ENCODE measurements at regions not wholly inside any gene's neighbourhood (a gene's known extent, or its start where the extent isn't known, plus 50 kb on each side); places are given as distances from the start of the nearest gene placed in this dataset.
"Not testable (repeated sequence)": the region's sequence is repeated elsewhere in the genome, so short reads cannot be mapped to it uniquely, and the experiment has no call there.

DNA sequence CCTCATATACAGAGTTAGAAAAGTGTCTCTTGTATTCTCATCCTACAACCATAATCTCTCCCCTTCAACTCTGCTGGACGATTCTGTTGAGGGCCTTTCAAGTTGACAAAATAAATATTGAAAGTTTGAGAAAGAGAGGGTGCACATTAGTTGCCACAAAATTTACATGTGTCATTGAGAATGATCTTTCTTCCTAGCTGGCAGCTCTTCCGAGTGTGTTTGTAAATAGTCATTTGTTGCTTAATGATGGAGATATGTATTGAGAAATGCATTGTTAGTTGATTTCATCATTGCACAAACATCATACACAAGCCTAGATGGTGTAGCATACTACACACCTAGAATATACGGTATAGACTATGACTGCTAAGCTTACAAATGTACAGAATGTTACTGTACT is 632.8 kb upstream of the AMOT start:
- DNase-seq: no peak

DNA sequence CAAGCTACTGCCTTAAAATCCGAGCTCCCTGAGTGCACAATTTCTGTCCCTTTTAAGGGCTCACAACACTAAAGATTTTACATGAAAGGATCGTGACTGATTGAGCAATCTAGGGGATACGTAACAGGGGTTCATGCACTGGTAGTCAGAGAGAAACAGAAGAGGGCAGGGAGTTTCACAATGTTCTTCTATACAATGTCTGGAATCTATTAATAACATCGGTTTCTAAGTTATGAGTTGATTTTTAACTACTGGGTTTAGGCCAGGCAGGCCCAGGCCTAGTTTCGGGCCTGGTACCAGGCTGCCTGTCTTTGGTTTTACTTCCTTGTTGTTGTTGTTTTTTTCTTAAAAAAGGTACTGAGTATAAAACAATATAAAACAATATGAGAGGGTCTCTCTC is 632.4 kb upstream of the AMOT start:
- not testable (repeated sequence) for DNase-seq

DNA sequence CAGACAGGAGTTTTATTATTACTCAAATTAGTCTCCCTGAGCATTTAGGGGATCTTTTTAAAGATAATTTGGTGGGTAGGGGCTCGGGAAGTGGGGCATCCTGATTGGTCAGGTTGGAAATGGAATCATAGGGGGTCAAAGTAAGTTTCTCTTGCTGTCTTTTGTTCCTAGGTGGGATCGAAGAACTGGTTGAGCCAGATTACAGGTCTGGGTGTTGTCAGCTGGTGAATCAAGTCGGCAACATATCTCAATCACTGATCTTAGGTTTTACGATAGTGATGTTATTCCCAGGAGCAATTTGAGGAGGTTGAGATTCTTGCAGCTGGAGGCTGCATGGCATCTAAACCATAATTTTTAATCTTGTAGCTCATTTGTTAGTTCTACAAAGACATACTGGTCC is 629.5 kb upstream of the AMOT start:
- DNase-seq: no peak

DNA sequence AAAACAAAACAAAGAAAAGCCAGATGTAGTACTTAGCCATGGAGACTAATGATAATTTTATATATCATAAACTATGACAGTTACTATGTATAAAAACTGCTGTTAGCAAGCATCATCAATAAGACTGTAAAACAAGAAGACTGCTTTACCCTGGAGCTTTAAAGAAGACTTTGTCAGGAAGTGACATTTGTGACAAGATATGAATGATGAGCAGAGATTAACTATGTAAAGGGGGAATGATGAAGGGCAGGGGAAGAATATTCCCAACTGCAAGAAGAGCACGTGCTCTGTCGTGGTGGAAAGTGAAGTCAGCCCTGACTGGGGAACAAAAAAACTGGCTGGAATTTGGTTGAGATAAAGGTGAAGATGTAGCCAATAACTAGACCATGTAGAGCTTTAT is 617.1 kb upstream of the AMOT start:
- DNase-seq: no peak

DNA sequence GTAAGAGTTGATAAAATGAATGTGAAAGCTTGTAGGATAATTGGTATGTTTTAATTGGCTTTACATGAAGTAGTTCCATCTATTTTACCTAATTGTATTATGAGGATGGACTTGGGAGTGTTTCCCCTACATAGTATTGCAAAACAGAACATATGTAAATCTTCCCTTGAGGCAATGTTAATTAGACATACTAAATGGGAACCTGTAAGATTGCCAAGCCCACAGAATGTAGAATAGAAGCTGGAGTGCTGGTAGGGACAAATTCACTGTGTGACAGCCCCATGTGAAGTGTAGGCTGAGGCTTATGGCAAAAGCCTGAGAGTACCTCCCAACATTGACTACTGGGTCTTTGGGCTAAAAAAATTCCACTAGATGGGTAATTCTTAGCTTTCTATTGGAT is 615.0 kb upstream of the AMOT start:
- DNase-seq: no peak

DNA sequence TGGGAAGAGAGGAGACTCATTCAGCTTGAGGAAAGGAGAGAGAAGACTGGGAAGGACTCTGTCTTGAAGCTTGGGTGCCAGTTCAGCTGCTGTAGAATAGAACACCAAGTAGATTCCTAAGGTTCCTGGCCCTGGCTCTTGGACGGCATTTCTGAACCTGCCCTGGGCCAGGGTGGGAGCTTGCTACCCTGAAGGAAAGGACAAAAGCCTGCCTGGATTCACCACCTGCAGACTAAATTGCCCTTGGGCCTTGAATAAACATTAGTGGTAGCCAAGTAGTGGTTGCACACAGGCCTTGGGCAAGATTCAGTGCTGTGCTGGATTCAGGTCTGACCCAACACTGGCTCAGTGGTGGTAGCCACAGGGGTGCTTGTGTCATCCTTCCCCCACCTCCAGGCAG is 588.4 kb upstream of the AMOT start:
- DNase-seq: no peak

DNA sequence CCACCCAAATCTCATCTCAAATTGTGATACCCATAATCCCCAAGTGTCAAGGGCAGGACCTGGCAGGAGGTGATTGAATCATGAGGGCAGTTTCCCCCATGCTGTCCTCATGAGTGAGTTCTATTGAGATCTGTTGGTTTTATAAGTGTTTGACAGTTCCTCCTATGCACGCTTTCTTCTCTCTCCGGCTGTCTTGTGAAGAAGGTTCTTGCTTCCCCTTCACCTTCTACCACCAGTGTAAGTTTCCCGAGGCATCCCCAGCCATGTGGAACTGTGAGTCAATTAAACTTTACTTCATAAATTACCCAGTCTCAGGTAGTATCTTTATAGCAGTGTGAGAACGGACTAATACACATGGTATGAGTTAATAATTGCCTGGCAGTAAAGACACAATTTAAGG is 581.7 kb upstream of the AMOT start:
- no peak for DNase-seq

DNA sequence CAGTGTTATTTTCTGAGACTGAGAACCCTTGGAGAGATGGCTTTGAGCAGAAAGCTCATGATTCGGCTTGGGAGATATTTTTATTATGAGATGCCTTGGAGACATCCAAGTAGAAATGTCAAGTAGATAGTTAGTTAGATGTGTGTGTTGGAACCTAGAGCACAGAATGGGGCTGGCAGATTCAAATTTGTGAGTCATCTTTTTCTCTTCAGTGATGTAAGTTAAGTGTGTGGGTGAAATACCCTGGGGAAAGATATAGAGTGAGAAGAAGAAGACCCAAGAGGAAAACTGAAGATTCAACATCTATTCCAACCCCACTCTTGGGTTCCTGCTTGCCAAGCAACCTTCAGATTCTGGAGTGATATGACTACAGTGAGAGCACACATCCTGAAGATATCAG is 580.8 kb upstream of the AMOT start:
- no peak for DNase-seq

DNA sequence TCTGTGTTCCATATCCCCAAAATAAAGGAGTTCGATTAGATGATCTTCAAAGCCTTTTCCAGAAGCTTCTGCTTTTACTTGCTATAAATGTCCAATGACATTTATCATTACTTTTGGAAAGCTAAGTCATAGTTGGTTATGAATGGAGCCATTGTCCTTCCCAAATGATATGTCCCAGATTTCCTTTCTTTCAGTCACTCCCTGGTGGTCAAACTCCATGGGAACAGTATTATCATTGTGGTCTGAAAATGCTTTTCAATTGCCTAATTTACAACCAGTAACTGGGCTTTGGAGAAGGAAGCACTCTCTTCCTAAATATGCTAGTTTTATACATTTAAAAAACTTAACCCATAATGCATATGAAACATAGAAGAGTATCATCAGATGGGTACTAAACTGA is 571.5 kb upstream of the AMOT start:
- DNase-seq: no peak

DNA sequence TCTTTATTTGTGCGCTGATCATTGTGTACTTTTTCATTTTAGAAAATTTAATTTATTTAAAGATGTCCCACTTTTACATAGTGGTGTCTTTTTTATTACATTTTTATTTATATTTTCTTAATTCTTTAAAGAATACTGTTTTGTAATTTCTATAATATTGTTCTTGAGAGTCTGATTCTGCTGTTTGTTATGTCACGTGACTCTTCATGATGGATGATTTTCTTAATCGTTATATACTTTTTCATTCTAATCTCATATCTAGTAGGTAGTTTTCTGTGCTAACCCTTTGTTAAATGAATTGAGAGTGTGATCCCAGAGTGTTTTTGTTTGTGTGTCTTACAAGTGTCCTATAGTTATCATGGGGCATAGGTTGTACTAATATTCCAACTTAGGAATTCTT is 568.2 kb upstream of the AMOT start:
- DNase-seq: no peak

DNA sequence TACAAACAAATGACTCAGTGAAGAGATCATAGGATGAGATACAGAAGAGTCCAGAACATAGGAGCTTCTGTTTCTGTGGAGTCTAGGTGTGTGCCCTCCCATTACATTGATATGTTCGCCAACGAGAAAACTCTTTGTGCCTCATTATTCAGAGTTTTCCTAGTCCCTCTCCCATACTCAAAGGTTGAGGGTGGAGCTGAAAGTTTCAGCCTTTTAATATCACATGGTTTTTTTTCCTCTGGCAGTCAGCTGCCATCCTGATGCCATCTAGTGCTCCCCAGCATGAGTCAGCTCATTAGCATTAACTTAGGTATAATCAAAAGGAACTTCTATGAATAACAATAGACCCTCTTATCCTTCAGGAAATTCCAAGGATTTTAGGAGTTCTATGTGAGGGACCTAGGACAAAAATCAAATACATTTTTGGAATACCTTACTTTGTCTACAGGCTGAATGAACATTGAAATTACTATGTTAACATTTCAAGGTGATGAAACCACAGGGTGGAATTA is 559.6 kb upstream of the AMOT start:
- DNase-seq: no peak

DNA sequence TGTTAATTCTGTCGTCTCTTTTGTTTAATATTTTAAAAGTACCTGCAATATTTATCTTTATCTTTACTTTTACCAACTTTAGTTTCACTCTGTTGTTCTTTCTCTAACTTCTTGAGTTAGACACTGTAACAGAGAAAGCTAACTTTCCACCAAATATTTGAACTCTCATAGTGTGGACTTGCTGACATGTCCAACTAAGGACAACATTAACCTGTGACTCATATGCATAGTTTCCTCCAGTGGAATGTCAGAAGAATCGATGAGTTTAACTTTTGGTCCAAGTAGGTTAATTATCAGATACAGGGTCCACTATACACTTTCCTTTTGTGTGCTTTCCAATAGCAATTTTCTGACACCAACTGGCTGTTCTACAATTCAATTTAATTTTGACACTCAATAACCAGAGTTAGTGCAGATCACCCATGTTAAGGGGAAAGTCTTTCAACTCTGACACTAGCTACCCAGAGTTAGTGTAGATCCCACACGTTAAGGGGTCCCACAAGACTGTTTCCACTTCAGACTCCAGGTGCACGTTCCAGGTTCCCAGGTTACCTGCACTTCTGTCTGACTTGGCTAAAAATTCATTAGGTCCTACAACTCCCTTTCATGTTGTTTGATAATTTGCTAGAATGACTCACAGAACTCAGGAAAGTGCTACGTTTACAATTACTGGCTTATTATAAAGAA is 559.0 kb upstream of the AMOT start:
- no peak for DNase-seq

DNA sequence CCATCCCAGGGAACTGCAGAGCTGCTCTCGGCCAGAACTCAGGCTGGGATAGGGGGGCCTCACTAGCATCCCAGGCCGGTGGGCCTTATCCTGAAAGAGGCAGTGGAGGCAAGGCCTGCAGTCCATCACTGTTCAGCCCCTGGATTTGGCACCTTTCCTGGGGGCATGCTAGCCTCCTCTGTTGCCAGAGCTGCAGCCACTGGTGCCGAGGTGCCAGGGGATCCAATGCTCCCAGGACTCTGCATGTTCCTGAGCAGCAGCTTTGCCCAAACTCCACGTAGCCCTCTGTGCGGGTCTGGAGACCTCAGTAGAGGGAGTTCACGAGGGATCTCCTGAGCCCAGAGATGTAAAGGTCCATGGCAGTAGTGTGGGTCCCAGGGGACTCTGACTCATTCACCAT is 551.7 kb upstream of the AMOT start:
- no peak for DNase-seq

DNA sequence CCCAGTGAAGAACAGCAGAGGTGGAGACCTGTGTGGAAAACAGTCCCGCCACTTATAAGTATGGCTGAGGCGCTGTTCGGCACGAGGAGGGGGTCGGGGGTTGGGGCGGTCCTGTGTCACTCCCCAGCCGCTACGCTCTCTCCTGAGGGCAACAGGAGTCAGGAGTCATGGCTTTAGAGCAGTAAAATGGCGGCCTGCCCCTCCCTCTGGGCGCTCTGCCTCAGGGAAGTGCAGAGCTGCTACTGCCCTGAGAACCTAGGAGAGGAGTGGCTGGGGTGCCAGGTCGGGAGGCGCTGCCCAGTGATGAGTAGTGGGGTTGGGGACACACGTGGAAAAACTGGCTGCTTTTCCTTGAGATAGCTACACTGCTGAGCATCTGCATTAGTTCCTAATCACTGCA is 551.2 kb upstream of the AMOT start:
- no peak for DNase-seq

DNA sequence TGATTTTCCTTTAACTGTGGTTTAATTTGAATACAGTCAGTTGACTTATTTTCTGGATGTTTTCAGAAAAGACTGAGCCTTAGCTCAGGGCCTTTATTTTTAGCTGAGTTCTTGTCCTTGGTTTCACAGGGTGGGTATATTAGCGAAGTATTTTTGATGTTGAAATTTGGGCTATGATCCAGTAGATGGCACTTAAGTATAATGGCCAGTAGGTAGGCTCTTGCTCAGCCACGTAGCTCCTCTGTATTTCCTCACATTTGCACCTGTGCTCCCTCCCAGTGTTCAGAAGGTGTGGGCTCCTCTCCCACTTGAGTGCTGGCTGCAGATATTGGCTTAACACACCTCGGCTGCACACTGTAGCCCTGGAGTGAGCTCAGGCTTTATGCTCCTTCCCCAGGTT is 549.9 kb upstream of the AMOT start:
- no peak for DNase-seq

DNA sequence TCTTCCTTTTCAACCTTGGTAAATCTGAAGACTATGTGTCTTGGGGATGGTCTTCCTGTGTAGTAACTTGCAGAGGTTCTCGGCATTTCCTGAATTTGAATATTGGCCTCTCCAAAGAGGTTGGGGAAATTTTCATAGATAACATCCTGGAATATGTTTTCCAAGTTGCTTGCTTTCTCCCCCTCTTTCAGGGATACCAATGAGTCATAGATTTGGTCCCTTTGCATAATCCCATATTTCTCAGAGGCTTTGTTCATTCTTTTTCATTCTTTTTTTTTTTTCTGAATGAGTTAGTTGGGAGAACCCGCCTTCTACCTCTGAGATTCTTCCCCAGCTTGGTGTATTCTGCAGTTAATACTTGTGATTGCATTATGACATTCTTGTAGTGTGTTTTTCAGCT is 549.2 kb upstream of the AMOT start:
- no peak for DNase-seq

DNA sequence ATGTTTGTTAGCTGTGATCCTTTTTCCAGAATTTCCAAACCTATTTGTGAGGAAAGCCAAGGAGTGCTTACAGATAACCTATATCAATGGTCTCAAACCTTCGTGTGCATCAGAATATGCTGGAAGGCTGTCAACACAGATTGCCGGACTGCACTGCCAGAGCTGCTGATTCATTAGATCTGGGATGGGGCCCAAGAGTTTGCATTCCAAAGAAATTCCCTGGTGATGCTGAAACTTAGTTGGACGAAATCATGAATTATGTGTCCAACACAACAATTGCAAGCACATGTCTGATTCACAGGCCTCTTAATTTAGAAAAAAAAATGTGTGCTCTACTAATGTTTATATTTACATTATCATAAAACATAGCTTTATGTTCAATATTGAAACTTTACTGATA is 544.0 kb upstream of the AMOT start:
- DNase-seq: no peak

DNA sequence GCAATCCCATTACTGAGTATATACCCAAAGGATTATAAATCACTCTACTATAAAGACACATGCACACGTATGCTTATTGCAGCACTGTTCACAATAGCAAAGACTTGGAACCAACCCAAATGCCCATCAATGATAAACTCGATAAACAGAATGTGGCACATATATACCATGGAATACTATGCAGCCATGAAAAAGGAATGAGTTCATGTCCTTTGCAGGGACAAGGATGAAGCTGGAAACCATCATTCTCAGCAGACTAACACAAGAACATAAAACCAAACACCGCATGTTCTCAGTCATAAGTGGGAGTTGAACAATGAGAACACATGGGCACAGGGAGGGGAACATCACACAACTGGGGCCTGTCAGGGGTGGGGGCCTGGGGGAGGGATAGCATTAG is 532.8 kb upstream of the AMOT start:
- DNase-seq: not testable (repeated sequence)

DNA sequence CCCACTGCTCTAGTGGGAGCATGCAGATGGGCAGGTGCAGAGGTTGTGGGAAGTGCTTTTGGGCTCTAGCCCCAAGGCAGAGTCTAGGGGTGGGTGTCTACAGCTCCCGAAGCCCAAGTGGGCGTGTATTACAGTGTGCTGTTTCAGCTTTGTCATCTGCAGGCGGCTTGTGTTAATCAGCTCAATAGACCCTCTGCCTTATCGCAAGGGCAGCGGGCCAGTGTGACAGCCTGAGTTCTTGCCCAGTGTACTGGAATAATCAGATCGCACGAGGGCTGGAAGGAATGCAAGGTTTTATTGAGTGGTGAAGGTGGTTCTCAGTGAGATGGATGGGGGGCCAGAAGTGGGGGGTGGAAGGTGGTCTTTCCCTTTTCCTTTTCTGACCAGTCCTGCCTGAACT is 529.4 kb upstream of the AMOT start:
- DNase-seq: no peak

DNA sequence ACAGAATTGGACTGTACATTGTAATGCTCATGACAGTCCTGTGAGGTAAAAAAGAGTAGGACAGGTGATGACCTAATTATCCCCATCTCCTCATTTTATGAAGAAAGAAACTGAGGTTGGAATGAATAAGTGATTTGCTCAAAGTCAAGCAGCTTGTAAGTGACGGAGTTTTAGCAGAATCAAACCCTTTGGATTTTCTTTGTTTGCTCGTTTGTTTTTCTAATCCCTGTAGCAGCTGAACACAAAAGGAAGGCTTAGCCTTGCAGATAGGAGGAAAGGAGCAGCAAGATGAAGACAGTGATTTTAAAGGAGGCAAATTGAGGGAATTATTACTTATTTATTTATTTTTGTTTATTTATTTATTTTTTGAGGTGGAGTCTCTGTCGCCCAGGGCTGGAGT is 528.4 kb upstream of the AMOT start:
- no peak for DNase-seq

DNA sequence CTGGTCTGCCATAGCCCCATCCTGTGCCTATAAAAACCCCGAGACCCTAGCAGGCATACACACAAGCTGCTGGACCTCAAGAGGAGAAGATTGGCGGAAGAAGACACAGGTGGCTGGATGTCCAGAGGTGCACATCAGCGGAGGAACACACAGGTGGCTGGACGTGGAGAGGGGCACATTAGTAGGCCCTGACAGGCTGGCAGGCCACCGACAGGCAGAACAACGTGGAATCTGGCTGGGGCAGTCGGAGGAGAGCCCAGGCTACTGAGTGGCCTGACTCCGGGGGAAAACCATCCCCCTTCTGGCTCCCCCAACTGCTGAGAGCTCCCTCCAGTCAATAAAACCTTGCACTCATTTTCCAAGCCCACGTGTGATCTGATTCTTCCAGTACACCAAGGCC is 512.5 kb upstream of the AMOT start:
- no peak for DNase-seq

DNA sequence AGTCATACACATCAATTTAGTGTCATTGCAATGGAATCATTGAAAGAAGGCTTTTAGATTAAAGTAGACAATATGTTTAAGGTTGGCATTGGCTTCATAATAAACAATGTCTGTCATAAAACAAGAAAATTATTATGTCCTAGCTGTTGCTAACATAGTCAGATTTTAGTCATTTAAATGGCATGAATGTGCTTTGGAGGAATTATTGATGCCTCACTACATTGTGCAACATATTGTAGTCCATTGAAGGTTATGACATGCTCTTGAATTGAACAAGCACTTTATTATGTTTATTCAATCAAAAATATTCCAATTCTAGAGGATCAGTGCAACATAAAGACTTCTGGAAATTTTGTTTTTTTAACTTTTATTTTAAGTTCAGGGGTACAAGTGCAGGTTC is 489.8 kb upstream of the AMOT start:
- no peak for DNase-seq

DNA sequence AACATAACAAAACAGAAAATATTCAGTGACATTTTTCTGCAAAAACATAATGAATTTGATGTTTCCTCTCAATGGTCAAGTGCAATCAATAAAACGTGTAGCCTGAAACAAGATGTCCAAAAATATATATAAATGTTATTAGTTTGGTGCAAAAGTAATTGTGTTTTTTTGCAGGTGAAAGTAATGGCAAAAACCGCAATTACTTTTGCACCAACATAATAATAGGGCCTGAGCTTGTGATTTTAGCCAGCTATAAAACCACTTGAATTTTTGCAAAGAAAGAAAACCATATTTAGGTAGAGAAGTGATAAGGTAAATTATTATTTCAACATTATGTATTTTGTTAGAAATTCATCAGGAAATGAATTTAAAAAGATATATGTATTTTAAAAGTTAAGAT is 475.3 kb upstream of the AMOT start:
- no peak for DNase-seq

DNA sequence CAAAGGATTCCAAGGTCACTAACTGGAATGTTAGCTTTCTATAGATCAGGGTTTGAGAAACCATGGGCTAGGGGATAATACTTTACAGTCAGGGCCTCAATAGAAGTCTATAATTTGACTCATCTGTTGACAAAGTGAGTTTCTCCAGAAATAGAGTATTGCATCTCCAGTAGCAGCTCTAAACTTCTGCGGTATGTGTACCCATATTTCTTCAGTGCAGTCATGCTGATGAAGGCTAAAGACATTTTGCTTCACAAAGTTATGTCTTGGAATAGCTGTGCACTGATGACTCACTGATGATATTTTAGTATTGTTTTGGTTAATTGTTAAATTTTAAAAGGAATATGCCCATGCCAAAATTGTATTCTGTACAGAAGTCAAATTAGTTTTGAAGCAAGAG is 464.9 kb upstream of the AMOT start:
- no peak for DNase-seq

DNA sequence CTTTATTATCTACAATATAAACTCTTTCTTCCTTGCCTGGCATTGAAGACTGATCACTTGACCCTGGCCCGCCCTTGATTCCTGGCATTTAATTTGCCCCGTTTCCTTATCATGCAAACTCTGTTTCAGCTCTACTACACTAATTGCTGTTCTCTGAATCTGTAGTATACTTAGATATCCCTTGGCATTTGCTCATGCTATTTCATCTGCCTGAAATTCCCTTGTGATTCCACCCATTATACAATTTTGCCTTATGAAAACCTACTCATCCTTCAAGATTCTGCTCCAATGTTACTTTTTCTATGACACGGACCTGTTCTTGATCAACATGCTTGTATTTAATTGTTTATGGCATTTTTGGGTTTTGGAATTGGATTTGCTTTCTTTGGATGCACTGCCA is 459.9 kb upstream of the AMOT start:
- DNase-seq: no peak
